ENCODE measurements at regions not wholly inside any gene's neighbourhood (a gene's known extent, or its start where the extent isn't known, plus 50 kb on each side); places are given as distances from the start of the nearest gene placed in this dataset.
A peak's percentile ranks its signal among the peaks of the same experiment; 100 is the strongest.

- no peak for DNase-seq (ENCODE audit: low spot score)
These were observed 127.1 kb upstream of the UMPS start for GRCh38 chr3:124602980-124603627.

DNA sequence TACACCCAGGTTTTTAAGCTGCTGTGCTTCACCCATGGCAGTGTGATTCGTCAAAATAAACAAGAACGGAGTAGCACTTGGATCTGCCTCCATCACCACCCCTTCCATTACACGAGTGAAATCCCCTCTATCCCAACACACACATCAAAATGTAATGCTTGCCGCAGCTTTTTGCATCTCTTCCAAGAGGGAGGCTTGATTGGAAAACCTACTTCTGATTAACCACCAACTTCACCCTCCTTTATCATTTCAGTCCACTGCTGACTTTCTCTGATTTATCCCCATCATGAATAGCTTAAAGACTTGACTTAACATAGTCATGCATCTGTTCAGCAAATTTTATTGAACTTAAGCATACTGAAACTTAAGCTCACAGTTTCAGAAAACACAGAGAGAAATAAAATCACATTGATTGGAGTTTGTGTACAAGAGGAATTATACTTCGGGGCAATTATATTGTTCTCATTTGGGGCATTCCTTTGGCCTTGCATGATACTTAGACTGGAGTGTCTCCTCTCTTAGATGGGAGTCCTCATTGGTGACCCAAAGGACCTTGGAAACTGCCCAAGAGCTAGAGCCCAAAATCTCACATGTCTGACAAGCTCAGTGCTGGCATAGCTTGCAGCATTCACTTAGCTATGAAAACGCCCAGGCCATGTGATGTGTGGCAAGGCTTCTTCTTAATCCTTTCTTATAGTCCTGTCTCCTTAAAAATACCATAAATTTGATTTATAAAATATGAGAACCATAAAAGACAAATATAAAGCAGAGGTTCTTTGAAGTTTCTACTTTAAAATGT, 124.3 kb upstream of the UMPS start:
- no peak for DNase-seq (ENCODE audit: low spot score)

DNA sequence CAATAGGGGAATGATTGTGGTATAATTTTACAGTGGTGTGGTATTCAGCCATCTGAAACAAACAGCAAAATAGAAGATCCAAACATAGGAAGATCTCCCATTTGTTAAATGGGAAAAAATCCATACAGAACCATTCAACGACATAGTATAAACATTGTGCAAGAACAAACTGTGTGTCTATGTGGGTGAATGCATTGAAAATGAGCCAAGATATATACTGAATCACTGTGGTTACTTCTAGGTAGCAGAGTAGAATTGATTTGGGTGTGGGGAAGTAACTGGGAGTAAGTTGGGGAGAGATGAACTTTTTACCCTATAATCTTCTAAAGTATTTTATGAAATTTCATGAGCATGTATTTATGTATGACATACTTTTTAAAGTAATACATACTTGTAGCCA, 123.1 kb upstream of the UMPS start:
- no peak for DNase-seq (ENCODE audit: low spot score)

GRCh38 chr3:124609402-124609801, 120.8 kb upstream of the UMPS start:
- no peak for DNase-seq (ENCODE audit: low spot score)

DNA sequence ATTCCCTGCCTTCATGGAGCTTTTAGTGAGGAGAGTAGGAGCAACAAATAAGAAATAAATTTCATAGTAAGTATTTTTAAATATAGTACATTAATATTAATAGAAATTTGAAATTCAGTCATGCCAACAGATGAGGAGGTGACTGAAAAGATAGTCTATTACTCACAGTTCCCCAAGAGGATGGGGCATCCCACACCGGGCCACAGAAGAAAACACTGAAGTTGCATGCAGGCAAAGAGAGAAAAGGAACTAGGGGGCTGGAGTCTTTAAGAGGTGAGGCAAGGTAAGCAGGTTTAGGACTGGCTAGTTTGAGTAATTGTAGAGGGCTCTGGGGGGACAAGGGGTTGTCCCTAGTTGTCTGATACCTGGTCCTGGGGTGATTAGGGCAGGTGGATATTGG, 120.1 kb upstream of the UMPS start:
- no peak for DNase-seq (ENCODE audit: low spot score)

DNA sequence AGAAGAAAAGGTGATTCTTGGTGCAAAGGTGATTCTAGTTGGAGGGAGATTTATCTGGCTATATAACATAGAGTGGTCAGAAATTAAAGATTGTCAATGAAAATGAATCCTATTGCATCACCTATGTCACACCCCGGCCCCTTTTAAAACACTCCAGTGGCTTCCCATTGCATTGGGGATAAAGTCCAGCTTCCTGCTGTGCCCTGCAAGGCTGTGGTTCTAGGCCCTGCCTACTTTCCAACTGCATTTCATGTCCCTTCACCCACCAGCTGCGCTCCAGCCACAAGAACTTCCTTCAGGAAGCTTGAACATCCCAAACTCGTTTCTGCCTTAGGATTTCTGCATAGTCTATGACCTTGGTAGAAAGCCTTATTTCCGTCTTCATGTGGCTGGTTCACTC, 118.7 kb upstream of the UMPS start:
- DNase-seq (ENCODE audit: low spot score): no peak

DNA sequence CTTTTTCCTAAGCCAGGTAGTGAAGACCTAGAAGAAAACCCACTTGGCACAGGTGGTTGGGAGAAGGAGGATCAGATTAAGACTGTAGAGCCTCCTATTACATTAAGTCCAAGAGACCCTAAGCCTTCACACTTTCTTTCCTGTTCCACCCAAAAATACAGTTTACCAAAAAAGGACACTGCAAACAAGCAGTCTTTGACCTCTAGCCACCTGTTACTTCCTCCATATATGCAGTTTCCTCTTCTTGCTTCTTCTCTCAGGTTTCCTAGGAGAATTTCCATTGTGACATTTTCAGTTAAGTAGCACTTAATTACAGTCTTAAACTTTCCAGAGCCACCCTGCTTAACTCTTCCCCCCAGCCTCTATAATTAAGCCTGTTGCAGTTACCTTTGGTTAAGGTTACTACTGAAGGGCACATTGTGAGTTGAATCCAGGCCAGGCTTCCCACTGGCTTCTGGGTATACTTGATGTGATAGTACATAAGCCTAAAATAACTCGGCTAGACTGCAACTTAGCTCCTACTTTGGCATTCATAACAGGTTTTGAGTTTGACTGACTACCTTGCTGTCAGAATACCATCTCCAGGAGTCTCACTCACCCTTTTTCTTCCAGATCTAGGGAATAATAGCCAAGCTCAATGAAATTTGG, 114.2 kb upstream of the UMPS start:
- no peak for DNase-seq (ENCODE audit: low spot score)

GRCh38 chr3:124617177-124617576, 113.1 kb upstream of the UMPS start:
- no peak for DNase-seq (ENCODE audit: low spot score)

- DNase-seq (ENCODE audit: low spot score): peak; percentile 9
These were observed 110.2 kb upstream of the UMPS start for GRCh38 chr3:124619887-124620599.

GRCh38 chr3:124620600-124621063, 109.6 kb upstream of the UMPS start:
- DNase-seq (ENCODE audit: low spot score): peak; percentile 14

DNA sequence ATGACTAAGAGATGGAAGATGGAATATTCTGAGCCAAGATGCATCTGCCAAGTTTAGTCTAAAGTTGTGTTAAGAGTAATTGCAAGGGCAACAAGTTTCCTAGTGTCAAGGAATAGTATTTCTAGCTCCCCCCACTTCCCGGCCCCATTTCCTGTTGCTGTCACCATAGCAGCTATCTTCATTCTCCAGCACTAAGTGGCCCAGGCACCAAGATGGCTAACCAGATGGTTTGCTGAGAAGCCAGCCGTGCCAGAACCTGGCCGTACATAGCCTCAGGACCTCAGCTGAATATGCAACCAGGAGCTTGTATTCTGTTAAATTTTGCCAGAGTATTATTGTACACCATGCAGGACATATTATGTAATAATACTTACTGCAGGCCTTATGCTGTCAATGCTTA, 108.8 kb upstream of the UMPS start:
- no peak for DNase-seq (ENCODE audit: low spot score)

DNA sequence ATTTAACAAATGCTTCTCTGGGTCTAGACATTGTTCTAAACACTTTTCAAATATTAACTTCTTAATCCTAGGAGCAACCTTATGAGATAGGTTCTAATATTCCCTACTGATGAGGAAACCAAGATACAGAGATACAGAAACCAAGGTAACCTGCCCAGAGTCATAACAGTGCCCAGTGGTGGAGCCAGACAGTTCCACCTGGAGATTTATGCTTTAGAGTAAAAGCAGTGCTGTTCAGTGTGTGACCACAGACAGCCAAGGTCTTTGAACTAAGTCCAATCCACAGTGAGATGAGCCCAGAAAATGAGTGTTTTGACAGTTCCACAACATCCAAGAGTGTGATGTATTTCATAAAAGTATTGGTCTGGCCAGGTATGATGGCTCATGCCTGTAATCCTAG, 105.2 kb upstream of the UMPS start:
- DNase-seq (ENCODE audit: low spot score): no peak

GRCh38 chr3:124627501-124627908, 102.7 kb upstream of the UMPS start:
- DNase-seq (ENCODE audit: low spot score): no peak

DNA sequence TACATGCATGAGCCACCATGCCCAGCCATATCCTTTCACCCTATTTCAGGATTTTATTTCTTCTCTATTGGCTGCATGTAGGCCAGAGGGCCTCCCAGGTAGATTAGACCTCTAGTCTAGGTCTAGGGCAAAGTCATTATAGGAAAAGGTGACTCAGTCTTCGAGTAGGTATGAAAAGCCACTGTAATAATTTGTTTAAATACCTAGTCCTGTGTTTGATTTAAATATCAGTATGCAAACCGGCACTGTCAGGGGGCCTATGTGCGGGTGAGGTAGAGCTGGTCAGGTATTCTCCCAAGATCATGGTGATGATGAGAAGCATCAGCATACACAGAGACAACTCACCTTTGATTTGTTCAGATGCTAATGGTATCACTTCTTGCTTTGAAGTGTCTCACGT, 101.4 kb upstream of the UMPS start:
- no peak for DNase-seq (ENCODE audit: low spot score)

DNA sequence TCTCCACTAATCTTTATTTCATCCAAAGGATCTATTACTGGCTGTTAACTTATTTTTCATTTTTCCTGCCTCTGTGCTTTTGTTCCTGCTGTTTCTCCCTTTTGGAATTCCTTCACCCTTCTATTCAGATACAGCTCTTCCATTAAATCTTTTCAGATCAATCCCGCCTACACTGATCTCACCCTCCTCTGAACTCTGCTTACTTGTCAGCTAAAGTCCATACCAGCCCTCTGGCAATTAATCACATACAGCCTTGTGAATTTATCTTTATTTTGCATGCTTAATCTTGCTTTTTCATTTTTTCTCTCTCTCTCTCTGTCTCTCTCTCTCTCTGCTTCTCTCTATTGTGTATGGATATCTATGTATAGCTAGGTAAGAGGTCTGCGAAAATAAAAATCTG, 100.8 kb upstream of the UMPS start:
- no peak for DNase-seq (ENCODE audit: low spot score)

- no peak for DNase-seq (ENCODE audit: low spot score)
These were observed 99.3 kb upstream of the UMPS start for GRCh38 chr3:124630960-124631359.

DNA sequence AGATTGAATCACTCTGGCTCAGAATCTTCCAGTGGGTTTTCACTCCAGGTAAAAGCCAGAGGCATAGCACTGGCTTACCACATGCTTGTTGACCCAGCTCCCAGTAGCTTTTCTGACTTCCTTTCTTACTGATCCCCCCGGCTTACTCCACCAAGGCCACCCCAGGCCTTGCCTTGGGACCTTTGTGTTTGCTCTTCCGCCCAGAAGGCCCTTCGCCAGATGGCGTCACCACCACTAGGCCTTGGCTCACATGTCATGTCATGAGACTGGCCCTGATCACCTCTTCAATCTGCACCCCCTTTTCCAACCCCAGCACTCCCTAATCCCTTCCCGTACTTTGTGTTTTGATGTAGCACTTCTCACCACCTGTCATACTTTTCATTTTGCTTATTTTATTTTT, 98.5 kb upstream of the UMPS start:
- no peak for DNase-seq (ENCODE audit: low spot score)

DNA sequence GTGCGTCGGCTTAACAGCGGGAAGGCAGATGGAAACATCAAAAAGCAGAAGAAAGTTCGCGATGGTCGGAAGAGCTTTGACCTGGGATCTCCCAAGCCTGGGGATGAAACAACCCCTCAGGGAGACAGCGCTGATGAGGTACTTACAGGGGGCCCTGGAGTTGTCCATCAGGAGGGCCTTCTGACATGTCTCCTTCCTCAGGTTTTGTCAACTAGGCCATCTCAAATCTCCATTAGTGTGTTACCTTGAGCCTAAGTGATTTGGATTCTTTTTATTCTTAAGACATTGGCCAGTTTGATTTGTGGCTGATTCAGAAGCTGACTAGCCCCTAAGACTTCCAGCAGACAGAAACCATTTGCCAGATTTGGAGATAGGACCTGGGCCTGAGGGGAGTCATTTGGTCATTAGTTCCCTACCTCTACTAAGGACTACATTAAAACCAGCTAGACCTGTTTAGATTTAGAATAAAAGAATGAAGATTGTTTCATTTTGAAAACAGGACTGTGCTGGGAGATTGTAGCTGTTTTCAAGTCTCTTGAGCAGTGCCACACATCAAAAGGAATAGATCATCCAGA, 97.6 kb upstream of the UMPS start:
- no peak for DNase-seq (ENCODE audit: low spot score)

DNA sequence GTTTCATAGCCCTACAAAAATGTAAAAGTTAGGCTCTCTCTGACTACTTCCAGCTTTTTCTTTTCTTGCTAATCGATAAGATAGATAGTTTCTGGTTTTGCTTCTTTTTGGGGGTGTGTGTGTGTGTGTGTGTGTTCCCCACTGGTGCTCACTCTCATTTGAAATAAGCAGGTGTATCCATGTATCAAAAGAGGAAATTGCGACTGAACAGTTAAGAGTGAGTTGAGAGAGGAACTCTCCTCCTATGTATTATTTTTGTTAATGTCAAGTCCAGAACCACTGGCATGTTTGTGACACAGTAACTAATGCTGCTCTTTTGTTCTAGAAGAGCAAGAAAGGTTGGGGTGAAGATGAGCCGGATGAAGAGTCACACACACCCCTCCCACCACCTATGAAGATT, 96.7 kb upstream of the UMPS start:
- DNase-seq (ENCODE audit: low spot score): no peak

- no peak for DNase-seq (ENCODE audit: low spot score)
These were observed 95.8 kb upstream of the UMPS start for GRCh38 chr3:124634210-124635168.

- no peak for DNase-seq (ENCODE audit: low spot score)
These were observed 95.1 kb upstream of the UMPS start for GRCh38 chr3:124635169-124635539.
